GM12873 (cell line): ENCODE measurements at regions not wholly inside any gene's neighbourhood (a gene's known extent, or its start where the extent isn't known, plus 50 kb on each side); places are given as distances from the start of the nearest gene placed in this dataset.

Source experiments
- TF ChIP-seq, protein P1 (sequence below): IDR thresholded peaks from 2 replicates; pipeline ENCODE4 v1.5.1; 2012; ENCODE audit warnings: low read depth, mild to moderate bottlenecking, moderate library complexity, low read length, control low read depth; ENCODE audit not compliant: insufficient read depth; ENCODE audit errors: missing control alignments

DNA sequence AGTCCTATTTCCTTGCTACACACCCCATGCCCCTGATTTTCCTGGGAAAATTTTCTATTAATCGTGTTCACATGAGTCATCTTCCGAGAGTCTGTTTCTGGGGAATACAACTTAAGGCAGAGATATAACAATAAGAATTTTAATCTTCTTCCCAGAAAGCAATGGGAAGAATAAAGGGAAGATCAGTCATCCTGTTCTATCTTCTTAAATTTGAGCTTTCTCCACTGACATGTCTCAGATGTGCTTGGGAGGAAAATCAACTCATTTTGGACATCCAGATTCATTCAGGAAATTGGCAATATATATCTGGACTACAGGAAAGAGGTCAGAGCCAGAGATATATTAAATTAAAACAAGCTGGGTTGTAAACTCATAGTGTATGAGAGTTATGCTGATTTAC lies 62.3 kb upstream of the SPAG16 start:
- TF ChIP-seq, protein P1, sequence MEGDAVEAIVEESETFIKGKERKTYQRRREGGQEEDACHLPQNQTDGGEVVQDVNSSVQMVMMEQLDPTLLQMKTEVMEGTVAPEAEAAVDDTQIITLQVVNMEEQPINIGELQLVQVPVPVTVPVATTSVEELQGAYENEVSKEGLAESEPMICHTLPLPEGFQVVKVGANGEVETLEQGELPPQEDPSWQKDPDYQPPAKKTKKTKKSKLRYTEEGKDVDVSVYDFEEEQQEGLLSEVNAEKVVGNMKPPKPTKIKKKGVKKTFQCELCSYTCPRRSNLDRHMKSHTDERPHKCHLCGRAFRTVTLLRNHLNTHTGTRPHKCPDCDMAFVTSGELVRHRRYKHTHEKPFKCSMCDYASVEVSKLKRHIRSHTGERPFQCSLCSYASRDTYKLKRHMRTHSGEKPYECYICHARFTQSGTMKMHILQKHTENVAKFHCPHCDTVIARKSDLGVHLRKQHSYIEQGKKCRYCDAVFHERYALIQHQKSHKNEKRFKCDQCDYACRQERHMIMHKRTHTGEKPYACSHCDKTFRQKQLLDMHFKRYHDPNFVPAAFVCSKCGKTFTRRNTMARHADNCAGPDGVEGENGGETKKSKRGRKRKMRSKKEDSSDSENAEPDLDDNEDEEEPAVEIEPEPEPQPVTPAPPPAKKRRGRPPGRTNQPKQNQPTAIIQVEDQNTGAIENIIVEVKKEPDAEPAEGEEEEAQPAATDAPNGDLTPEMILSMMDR = no peak

DNA sequence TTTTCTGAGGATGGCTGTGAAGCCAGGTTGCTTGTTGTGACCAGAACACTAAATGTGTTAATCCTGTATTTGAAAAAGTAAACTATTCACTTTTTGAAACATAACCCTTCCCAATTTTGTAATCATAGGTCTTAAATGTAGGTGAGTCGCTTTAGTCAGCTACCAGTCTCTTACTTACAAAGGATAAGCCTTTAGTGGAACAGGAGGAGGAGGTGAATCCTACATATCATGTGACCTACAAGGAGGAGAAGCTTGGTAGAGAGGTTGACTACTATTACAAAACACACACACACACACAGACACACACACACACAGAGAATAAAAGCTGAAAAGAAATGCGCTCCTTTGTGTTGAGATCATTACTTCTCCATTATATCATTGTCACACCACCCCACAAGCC lies 59.9 kb upstream of the SPAG16 start:
- TF ChIP-seq, protein P1 = no peak

DNA sequence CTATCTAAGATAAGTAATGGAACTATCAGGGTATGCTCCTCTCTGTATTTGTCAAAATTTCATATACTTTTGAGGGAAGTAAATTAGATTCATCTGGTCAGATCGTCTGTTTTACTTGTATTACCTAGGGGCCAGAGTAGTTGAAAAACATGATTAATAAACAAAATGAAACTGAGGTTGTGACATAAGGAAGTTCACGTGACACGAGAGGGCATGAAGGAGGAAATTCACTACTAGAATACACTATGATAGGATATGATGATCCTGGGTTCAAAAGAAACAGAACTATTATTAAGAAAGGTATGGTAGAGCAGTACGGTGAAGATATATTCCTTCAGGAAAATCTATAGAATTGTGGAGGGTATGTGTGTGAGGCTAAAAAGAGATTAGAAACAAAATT lies 58.4 kb upstream of the SPAG16 start:
- TF ChIP-seq, protein P1 = no peak

DNA sequence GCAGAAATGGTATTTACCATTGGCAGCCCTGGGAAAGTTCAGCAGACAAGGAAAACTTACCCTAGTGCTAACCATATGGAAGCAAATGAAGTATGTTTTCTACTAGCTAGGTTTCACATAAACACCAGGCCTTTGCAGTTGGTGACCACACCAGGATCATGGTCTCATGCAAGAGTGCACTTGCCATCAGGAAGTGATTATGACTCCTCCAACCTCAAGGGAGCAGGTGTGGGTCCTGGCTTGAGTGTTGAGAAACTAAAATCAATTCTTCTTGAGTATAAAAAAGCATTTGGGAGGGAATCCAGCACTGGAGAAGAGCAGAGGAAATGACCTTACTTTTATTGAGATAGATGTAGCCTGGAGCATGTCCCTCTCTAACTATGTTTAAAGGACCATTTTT lies 56.8 kb upstream of the SPAG16 start:
- TF ChIP-seq, protein P1 = no peak

DNA sequence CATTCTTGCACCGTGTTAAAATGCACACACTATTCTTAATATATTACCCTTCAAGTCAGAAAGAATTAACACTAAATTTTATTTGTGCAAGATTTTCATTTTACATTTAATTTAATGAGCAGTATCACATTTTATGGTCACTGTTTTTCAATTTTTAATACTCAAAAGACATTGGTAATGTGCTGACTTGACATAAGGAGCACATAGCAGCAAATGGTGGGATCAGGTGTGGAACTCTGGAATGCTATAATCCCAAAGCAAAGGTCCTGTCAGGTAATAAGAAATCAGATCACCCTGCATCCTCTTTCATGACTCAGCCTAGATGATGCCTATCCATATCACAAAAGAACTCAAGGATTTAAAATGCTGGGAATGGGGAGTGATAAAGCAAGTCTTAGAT lies 55.6 kb upstream of the SPAG16 start:
- TF ChIP-seq, protein P1 = no peak

DNA sequence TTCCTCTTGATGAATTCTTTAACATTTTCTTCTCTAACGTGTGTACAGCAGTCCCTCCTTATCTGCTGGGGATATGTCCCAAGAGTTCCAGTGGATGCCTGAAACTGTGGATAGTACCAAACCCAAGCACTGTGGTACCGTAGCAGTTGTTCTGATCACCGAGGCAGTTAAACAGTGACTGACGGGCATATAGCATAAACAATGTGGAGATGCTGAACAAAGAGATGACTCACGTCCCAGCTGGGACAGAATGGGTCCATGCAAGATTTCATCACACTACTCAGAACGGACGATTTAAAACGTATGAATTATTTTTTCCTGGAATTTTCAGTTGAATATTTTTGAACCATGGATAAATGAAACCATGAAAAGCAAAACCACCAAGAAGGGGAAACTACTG lies 54.5 kb upstream of the SPAG16 start:
- TF ChIP-seq, protein P1 = no peak

DNA sequence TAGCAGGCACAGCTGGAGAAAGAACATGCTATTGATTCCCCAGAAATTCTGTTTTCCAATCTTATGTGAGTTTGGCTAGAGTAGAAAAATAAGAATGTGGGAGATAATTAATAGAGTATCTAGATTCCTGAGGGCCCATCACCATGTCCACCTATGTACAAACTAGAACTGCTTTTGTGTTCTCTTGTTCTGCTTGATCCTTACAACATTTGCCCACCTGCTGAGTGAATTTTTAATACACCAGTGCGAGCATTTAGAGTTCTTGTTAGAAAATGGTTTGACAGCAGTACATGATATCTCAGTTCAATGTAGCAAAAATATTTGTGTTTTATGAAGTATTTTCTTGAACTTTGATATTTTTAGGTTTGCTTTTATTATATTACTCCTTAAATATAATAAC lies 52.3 kb upstream of the SPAG16 start:
- TF ChIP-seq, protein P1 = no peak
